HG03521 (cell line): ENCODE measurements at regions not wholly inside any gene's neighbourhood (a gene's known extent, or its start where the extent isn't known, plus 50 kb on each side); places are given as distances from the start of the nearest gene placed in this dataset.

Source experiments
- ATAC-seq: cut with Tn5 transposase; IDR thresholded peaks from one replicate; pipeline ENCODE4 v1.9.1; 2021; ENCODE audit warnings: mild to moderate bottlenecking, moderate library complexity; ENCODE audit not compliant: unreplicated experiment

DNA sequence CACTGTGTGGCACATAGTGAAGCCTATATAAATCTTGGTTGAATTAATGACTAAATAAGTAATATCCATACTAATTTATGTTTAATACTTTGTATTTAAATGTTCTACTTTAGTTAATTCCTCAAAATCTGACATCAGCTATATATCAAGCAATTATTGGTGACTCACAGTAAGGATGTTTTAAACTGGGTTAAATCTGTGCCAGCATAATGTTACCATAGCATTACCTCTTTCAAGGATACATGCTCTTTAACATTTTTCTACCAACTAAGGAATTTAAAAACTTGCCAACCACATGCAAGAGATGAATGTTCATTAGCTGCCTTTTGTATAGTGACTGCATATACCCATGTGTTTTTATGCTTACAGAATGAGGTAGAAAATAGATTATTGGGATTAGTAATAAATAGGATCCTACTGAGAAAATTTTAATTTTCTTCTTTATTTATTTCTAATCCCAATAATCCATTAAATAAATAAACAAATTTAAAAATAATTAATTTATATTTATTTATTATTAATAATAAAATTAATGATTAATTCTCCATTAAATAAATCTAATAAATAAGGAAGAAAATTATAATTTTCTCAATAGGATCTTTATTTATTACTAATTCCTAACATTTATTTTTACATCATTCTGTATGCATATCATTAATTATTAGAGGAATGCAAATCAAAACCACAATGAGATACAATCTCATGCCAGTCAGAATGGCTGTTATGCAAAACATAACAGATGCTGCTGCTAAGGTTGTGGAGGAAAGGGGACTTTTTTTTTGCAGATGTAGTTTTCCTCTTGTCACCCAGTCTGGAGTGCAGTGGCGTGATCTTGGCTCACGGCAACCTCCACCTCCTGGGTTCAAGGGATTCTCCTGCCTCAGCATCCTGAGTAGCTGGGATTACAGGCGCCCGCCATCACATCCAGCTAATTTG lies 410.7 kb upstream of the DSEL start:
- no peak for ATAC-seq

DNA sequence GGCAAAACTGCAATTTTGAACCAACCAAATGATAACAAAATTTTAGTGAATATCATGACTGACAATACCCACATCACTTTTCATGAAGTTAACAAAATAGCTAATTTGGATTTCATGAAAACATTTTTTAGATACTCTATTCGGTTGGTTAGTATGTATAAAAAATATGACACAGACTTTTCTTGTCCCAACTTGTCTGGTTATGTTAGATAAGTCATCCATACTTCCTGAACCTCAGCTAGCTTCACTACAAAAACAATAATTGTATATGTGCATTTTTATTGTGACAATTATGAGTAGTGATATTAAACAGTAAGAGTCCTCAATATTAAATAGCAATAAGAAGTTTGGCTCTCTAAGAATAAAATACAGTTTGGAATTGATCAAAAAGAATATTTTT lies 408.1 kb upstream of the DSEL start:
- ATAC-seq: no peak

DNA sequence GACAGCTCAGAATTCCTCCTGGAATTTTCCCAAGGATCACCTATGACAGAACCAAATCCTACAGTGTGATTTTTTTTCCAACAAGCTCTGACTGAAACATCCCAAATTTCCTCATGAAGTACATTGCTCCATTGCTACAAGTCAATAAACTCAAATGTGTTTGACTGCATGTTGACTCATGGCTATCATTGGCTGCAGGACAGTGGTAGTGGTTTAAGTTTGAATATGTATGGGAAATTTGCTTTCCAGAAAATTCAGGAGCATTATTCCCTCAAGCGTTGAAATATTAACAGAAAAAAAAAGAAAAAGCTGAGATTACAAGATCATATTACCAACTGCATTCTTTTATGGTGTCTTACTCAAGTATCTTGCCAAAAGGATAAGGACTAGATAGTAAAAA lies 402.8 kb upstream of the DSEL start:
- ATAC-seq: no peak

DNA sequence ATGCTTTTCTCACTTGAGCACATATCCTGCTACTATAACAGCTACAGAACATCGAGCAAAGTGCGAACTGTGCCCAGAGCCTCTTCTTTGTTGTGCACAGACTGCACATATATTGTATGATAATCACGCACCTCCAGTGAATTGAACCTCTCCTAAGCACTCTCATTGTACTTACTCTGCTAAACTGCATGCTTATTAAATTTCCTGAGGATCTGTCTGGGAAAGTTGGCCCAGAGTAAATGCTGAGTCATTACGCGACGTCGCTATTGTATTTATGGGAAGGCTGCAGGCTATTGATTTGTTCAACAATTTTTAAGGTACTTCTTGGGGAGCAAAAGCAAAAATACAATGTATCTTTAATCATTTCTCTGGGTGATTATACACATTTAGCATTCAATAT lies 399.6 kb upstream of the DSEL start:
- ATAC-seq: no peak

DNA sequence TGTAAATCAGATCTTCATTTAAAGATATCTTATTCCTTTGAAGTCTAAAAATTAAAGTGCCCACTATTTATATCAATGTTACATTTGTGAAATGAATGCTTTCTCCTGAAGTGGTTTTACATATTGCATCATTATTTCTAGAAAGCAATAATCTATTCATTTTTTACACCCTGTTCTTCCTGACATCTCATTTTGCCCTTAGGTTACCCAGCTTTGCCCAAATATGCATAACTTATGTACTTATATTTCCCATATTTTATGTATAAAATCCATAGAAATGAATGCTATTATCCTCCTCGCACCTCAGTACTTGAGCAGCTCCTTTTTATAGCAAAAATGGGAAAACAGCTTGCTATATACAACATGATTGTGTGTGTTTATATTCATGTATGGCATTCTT lies 396.5 kb upstream of the DSEL start:
- no peak for ATAC-seq

DNA sequence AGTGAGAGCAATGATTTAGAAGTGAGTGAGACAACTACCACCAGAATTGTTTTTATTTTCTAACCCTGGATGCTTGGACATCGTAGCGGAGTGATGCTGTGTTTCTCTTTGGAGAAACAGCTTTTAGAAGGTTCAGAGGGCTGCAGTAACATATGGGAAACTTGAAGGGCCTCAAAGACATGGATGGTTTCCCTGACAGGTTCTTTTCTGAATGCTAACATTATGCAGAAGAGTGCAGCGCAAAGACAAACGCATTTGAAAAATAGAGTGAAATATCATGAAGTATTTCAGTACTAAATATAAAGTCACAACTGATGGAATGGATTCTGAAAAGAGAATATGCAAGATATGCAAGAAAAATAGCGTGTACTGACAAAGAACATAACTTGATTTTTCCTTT lies 385.1 kb upstream of the DSEL start:
- no peak for ATAC-seq

DNA sequence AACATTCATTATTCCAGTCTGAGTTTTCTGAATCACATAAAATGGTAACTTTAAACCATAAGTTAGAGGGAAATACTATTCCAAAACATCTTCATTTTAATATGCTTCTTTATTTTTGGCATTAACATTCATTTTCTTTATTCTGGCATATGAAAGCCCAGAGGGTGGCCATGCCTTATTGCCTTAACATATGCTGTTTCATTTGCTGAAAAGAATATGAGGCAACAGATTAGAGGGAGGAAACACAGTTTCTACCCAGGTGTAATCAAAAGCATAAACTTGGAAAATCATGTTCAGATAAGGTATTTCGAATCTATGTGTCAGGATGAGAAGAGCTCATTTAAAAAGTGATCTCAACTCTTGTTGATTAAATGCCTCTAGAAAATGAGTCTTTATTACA lies 379.9 kb upstream of the DSEL start:
- no peak for ATAC-seq

DNA sequence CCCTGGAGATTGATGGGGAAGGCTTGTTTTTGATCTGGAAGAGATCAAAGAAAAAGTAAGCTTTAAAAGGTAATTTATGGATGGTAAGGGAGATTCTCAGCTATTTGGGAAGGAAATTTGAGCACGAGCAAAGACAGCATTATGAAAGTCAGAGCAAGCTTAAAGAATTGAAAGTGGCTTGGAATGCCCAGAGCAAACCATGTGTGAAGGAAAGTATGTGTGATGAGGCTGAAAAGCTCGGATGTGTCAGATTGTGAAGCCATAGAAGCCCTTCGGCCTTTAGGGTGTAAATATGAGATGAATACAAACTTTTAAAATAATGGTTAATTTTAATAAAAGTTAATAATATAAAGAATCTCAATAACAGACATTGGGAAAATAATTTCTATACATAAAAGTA lies 377.4 kb upstream of the DSEL start:
- no peak for ATAC-seq

DNA sequence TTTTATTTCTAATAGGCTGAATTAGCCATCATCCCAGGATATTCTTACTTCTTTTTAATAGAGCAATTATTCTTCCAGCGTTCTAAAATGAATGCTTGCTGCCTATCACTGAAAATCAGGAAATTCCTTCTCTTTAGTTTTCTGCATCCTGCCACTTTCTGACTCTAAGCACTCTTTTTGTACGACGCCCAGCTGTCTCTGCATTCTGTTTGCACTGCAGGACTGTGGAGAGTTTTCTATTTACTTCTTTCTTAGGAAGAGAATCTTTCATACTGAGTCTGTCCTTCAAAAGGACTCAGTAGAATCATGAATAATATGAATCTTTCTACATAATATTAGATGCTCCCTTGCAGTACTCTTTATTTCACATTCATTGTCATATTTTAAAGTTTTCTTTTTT lies 360.4 kb upstream of the DSEL start:
- ATAC-seq: no peak

DNA sequence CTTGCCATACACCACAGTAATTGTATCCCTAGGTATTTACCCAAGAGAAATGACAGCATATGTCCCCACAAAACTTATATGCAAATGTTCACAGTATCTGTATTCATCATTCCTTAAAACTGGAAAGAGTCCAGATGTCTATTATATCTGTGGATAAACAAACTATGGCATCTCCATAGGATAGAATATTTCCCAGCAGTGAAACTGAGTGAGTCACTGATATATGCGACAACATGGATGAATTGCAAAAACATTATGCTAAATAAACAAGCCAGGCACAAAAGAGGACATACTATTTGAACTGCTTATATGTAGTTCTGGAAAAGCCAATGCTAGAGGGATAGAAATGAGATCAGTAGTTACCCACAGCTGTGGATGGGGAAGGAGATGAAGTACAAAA lies 359.4 kb upstream of the DSEL start:
- no peak for ATAC-seq

DNA sequence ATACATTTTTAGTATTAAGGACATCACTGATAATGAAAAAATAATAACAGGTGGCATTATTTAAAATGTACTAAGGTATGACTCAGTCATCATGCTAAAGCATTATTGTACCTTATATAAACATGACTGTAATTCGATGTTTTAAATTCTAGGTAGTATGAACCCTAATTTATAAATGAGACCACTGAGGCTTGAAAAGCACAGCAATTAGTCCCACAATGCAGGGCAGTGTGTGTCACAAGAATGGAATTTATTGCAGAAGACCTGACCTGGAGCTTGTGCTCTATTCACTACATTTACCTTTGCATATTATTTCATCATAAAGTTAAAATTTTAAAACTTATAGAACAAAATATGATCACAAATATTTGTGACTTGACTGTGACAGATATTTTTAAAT lies 358.5 kb upstream of the DSEL start:
- no peak for ATAC-seq

DNA sequence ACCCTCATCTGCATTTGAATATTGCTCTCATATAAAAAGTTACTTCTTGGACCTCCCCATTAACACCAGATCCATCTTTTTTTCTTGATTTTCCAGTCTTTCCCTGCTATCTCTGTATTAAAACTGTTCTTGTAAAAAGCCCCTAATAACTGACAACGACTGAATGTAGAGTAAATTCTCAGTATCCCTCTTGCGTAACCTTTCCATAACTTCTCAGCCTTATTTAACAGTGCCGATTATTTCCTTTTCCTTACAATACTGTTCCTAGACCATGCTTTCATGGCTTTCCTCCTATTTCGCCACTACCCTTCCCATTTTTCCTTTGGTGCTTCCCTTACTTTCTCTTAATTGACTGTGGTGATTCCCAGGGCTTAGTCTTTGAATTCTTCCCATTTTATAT lies 348.9 kb upstream of the DSEL start:
- no peak for ATAC-seq

DNA sequence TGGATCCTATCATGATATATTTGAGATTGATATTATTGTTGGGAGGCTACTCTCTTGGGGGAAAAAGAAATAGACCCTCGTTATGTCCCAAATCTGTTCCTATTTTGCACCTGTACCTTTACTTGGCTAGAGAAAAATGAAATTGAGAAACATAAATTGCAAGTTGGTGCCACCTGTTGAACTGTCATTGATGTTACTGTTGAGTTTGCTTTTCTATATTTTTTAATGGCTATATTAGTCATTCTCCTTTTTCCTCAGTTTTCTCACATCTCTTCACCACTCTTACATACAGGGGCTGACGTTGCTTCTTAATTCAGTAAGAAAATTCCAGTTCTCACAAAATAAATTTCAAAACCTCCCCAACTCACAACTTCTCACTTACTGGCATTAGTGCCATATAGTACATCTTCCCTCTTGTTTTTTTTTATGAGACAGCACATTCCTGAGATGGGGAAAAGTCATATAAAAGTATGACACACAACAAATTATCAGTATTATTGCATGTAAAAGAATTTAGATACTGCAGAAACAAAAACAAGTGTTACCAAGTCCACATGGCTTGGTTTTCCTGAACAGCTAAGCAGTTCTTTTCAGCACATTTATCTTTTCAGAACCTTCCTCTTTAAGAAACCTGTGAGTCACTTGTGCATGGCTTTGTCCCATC lies 348.3 kb upstream of the DSEL start:
- no peak for ATAC-seq

DNA sequence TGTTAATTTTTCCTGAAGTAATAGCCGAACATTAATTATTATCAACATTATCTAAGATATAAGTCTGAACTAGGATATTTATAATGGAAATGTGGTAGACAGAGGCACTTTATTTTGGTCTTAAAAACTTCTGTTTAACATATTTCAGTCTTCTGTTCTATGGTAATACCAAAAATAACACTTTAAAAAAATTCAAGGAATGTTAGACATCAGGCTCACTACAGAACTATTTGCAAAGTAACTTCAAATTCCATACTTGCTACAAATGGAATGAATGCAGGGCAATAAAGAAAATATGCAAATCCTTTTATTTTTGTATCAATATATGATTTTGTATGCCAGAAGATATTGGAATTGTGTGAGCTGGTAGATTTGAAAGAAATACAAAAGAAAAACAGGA lies 345.5 kb upstream of the DSEL start:
- no peak for ATAC-seq

DNA sequence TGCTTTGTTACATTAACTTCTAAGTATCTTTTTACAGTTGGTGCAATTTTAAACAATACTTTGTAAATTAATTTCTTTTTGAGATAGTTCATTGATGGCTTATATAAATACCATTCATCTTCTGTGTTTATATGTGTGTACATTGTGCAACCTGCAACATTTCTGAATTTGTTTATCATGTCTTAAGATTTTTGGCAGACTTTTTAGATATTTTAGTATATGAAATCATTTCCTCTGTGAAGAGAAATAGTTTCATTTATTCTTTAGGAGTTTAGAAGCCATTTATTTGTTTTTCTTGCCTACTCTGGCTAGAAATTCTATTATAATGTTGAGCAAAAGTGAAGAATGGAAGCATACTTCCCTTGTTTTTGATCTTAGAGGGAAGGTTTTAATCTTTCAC lies 337.8 kb upstream of the DSEL start:
- ATAC-seq: no peak

DNA sequence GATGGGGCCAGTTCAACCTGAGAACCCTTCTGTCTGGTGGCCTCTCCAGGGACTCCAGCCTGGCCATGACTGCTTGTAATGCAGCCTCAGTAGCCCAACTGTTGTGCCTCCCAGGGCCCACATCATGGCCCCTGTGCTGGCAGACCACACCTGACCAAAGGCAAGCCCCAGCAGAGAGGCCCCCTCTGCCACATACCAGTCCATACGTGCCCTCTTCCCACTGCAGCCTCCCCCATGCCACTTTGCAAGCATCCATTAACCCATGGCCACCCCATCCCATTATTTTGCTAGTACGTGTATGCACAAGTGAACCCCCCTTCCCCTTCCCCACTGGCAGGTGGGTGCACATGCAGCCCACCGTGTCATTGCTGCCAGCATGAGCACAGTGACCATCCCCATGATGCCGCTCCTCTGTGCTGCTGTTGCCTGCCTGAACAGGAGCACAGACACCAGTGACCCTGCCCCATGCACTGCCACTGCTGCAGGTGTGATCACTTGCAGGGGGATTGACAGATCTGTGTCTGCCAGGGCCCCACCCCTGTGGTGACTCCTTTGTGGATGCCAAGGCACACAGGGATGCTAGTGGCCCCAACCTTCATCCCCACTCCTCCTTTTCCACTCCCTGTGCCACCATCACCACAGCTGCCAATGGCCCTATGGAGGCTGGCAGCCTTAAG lies 330.0 kb upstream of the DSEL start:
- ATAC-seq: no peak

DNA sequence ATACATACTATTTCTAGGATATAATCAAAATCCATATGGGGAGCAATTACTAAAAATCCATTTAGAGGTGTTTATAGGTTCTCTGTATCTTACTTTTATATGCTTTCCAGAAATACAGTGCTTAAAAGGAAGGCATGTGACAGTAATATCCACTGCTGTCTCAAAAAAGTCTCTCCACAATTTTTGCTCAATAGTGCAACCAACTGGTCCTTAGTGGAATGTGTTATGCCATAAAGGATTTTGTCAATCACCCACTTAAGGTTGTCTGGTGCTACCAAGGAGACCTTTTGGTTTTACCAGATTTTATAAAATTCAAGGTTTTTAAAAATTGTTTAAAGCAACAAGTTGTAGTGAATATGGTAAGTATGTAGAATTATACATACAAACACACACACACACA lies 328.5 kb upstream of the DSEL start:
- ATAC-seq: no peak

DNA sequence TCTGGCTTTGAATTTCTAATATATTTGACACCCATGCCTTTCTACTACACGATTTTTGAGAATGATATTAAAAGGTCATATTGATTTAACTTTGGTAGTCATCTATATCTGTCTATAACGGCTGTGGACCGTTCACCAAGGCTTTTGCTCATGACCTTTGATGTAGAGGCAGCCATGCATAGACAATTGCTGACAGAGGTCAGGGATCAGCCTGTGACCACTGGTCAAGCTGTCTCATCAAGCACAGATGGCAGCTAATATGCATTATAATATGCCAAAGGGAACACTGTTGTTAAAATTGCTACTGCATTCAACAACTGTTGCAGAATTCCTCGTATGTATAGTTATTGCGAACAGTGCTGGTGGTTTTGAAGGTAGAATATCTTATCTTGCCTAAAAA lies 323.9 kb upstream of the DSEL start:
- no peak for ATAC-seq

DNA sequence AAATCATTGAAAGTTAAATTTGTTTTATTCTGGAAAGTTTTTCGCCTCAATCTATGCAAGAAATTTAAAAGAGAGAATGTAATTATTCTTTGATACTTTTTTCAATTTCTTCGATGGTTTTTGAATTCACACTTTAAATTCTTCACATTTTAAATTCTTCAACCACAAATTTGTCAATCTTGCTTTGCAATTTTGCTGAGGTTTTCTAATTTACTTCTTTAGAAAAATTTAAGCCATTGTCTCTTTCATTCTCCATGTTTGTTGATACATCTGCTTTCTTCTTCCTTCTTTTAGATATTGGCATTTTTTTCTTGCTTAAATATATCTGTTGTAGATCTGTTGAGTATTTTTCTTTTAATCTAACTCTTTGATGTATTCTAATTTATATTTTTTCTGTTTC lies 301.9 kb upstream of the DSEL start:
- ATAC-seq: no peak

DNA sequence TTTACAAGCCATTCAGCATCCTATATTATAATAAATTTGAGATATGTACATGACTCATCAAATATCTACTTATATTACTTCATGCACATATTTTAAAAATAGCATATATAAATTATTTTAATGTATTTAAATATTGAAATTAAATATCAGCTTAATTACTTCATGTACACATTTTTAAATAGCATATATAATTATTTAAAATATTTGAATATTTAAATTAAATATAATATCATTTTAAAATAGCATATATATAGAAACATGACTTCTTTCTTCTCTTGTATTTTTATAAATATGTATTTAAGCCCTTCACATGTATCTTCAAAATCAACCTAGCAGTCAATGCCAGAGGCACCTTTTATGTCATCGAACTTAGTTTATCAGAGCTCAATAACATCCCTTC lies 298.8 kb upstream of the DSEL start:
- no peak for ATAC-seq

DNA sequence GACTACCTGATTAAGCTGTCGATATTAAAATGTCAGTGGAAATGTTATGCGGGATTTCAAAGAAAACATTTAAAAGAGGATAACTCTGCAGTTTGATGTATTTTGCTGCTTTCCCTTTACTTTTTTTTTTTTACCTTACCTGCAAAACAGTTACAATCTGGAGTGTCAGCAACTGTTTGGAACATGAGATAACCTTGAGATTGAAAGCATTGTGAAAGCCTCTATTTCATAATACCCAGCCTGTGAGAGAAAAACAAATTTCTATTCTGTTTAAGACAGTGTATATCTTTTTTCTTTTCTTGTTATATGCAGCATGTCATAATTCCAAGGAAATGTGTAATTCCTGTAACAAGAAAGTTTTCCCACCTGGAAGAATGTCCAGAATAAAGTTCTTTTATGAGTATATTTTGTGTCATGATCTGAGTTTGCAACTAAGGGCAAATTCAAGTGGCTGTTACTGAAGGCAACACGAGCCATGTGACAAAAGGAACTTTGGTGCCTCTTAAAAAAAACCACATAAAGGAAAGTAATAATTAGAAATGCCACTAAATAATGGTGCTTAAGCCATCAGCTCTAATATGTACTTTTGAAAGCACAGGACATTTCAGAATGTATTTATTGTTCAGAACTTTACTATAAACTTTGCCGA lies 297.0 kb upstream of the DSEL start:
- no peak for ATAC-seq

DNA sequence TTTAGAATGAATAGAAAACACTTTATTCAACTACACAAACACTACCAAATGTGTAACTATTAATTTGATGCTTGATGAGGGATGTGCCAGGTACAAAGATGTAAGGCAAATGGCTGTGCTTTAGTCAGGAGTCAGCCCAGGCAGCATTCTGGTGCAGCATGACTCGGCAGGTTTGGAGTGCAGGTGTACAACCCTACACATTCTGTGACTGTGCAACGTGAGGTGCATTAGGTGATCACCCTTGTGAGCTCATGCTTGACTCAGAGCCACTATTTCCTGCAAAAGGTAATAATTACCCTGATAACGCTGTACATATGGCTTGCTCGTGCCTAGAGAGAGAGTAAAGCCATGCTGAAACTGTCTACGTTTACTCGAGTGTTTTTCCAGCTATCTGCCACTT lies 288.7 kb upstream of the DSEL start:
- ATAC-seq: no peak
